ENCODE measurements at regions not wholly inside any gene's neighbourhood (a gene's known extent, or its start where the extent isn't known, plus 50 kb on each side); places are given as distances from the start of the nearest gene placed in this dataset.
"Not testable (repeated sequence)": the region's sequence is repeated elsewhere in the genome, so short reads cannot be mapped to it uniquely, and the experiment has no call there.

GRCh38 chr6:74343321-74343720 is 647.3 kb downstream of the CD109 start:
- intact Hi-C loops (cut with DNase I), result not testable (repeated sequence)

DNA sequence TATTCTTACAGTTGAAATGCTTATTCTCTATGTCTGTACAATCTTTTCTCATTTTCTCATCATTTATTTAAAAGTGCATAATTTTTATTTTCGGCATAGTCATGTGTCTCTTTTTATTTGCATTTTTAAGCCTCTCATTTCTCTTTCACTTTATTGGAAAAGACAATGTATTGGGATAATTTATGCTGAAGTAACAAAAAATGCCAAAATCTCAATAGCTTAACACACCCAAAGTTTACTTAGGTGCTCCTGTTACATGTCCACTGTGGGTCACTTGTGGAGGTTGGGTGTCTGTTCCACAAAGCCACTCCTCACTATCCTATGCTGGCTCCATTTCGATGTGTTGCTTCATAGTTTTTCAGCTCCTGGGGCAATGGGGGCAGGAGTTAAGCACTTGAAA is 638.7 kb downstream of the CD109 start:
- DNase-seq, result no peak
- intact Hi-C loops (cut with DNase I), result no loop called here

More at GRCh38 chr6:74343321-74343720, 647.3 kb downstream of the CD109 start:
- DNase-seq, result peak in 1 of 10 donors; percentile 67

GRCh38 chr6:74333406-74333805 is 637.4 kb downstream of the CD109 start:
- intact Hi-C loops (cut with DNase I), result no loop called here
- DNase-seq, result no peak

DNA sequence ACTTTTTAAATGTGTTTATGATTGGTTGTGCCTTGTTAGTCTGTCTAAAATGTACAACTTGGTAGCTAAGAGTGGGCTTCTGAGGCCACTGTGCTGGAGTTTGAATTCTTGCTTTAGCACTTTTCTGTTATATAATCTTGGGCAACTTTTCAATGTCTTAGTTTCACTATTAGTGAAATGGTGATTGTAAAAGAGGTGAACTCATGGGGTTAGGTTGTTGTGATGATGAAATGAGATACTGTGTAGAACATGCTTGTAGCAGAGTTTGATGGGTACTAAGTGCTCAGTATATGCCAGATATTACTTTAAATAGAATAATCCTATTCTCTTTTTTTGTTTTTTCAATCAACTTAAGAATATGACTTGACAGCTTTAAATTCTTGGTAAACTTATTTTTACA is 624.7 kb downstream of the CD109 start:
- no peak for DNase-seq
- intact Hi-C loops (cut with DNase I), result no loop called here

GRCh38 chr6:74320074-74320473 is 624.1 kb downstream of the CD109 start:
- intact Hi-C loops (cut with DNase I), result no loop called here
- no peak for DNase-seq

GRCh38 chr6:74319292-74319691 is 623.3 kb downstream of the CD109 start:
- intact Hi-C loops (cut with DNase I), result no loop called here
- no peak for DNase-seq

GRCh38 chr6:74318738-74319137 is 622.7 kb downstream of the CD109 start:
- intact Hi-C loops (cut with DNase I), result no loop called here
- DNase-seq, result no peak

DNA sequence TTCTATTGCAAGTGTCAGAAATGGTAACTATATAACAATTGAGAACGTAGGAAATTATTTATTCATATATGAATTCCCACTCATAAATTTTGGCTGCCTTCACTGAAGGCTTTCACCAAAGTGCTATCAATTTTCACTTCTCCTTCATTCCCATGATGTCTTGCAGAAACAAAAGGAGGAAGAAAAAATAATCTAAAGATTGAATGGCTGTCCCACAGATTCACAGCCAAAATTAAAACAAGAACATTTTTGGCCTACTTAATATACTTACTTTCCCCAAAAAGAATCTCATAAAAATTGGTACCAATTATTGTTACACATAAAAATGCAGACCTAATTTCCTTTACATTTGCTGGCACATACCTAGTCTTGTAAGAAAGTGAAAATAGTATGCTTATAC is 616.1 kb downstream of the CD109 start:
- intact Hi-C loops (cut with DNase I), result no loop called here
- DNase-seq, result no peak

DNA sequence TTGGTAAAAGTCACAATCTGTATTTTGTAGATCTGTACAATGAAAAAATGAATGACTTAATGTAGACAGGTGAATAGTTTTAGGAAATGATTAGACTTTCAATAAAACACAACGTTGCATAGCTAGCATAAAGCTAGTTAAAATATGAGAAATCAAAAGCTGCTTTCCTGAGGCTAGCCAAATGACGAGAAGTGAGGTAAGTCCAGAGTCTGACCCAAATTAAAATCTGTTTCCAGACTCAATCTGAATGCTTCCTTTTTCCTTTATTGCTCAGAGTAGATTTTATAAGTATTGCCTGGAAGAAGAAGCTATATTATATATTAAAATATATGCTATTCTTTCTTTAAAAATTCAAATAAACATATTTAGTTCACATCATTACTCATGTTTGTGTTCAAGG is 615.4 kb downstream of the CD109 start:
- DNase-seq, result no peak
- intact Hi-C loops (cut with DNase I), result no loop called here

- intact Hi-C loops (cut with DNase I), result no loop called here
- no peak for DNase-seq
Measured at GRCh38 chr6:74289884-74290283, 593.9 kb downstream of the CD109 start.

- intact Hi-C loops (cut with DNase I), result no loop called here
- no peak for DNase-seq
Measured at GRCh38 chr6:74287932-74288331, 591.9 kb downstream of the CD109 start.

GRCh38 chr6:74287441-74287840 is 591.4 kb downstream of the CD109 start:
- no peak for DNase-seq
- intact Hi-C loops (cut with DNase I), result no loop called here

- intact Hi-C loops (cut with DNase I), result no loop called here
- DNase-seq, result no peak
Measured at GRCh38 chr6:74284284-74284683, 588.3 kb downstream of the CD109 start.

DNA sequence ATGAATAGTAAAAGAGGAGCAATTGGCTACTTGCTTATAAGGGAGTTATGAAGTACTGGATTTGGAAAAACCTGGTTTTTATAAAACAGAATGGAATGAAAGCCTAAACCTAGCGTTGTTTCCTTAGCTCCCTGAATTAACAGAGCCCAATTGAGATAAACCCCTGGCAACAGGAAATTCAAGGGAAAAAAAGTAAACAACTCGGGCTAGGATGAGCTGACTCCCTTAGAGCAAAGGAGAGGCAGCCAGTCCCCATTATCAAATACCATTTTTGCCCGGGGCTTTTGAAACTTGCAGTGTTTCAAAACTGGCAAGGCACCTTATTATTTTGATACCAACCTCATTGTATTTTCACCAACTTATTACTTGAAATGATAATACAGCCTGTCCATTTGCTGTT is 587.5 kb downstream of the CD109 start:
- DNase-seq, result no peak
- intact Hi-C loops (cut with DNase I), result no loop called here

GRCh38 chr6:74282143-74282689 is 586.2 kb downstream of the CD109 start:
- intact Hi-C loops (cut with DNase I), result no loop called here
- peak in 2 of 10 donors; percentile 57 to 76 for DNase-seq

- intact Hi-C loops (cut with DNase I), result no loop called here
- no peak for DNase-seq
Measured at GRCh38 chr6:74280130-74280692, 584.2 kb downstream of the CD109 start.

GRCh38 chr6:74277777-74278186 is 581.8 kb downstream of the CD109 start:
- intact Hi-C loops (cut with DNase I), result no loop called here

GRCh38 chr6:74273541-74273940 is 577.5 kb downstream of the CD109 start:
- intact Hi-C loops (cut with DNase I), result no loop called here
- no peak for DNase-seq

More at GRCh38 chr6:74277777-74278186, 581.8 kb downstream of the CD109 start:
- DNase-seq, result no peak

DNA sequence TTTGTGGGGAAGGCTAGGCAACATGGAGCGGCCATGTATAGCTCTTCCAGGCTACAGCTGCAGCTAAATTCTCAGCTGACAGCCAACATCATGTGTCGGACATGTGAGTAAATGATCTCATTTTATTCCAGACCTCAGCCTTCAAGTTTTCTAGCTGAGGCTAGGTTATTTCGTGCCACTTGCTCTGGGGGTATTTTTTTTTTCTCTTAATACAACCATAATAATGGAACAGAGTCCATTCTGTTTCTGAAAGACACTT is 573.5 kb downstream of the CD109 start:
- intact Hi-C loops (cut with DNase I), result no loop called here
- DNase-seq, result no peak

GRCh38 chr6:74268815-74269599 is 573.0 kb downstream of the CD109 start:
- intact Hi-C loops (cut with DNase I), result no loop called here
- no peak for DNase-seq

- intact Hi-C loops (cut with DNase I), result no loop called here
- no peak for DNase-seq
Measured at GRCh38 chr6:74259981-74260380, 564.0 kb downstream of the CD109 start.

DNA sequence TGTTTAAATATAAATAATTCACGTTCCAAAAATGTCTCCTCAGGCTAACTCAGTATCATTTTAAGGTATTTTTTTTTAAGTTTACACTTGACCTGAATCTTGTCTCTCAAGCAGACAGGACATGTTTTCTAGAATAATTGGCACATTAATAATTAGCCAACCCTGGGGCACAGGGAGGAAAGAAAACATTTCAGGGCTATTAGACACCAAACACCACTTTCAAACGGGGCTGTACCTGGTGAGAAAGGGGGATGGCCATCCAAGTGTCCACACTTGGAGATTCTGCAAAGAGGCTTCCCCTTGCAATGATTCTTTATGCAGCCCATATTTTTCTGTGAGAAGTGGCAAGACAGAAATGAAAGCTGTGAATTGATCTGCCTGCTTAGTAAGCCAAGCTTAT is 560.8 kb downstream of the CD109 start:
- intact Hi-C loops (cut with DNase I), result no loop called here

More for the DNA sequence above, 560.8 kb downstream of the CD109 start:
- DNase-seq, result no peak
